GM12874 (cell line): ENCODE measurements at regions not wholly inside any gene's neighbourhood (a gene's known extent, or its start where the extent isn't known, plus 50 kb on each side); places are given as distances from the start of the nearest gene placed in this dataset.

ENCODE experiments used
- TF ChIP-seq, protein P1 (sequence below): IDR thresholded peaks from 2 replicates; pipeline ENCODE4 v1.5.1; 2011; ENCODE audit warnings: low read depth, mild to moderate bottlenecking, control low read depth, low read length, moderate library complexity; ENCODE audit not compliant: insufficient read depth

DNA sequence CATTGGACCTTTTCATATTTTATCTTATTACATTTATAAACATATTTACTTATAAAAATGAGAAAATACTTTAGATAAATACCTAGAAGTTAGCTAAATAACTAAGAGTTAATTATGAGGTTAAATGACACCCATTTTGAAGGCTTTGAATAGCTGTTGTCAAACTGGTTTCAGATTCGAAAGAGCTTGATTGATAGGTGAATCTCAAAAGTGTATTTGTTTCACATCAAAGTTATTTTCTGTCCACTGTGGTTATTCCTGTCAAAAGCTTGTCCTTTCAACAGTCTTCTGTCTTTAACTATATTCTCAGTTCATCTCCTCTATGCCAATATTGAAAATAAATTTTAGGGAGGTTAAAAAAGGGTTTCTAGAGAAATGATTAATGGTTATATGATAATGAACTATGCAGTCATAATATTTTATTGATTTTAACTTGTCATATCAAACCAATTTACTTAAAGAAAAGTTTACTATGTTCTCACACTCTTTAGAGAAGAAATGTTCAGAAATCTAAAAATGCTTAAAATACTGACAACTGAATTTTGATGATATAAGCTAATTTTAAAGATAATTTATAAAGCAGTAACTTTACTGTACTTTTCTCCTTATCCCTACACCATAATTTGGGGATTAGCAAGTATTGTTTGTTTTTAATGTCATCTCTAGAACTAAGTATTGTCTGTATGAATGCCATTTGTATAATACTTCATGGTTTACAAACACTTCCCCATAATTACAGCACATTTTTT lies 72.0 kb upstream of the FOXP2 start:
- TF ChIP-seq, protein P1, sequence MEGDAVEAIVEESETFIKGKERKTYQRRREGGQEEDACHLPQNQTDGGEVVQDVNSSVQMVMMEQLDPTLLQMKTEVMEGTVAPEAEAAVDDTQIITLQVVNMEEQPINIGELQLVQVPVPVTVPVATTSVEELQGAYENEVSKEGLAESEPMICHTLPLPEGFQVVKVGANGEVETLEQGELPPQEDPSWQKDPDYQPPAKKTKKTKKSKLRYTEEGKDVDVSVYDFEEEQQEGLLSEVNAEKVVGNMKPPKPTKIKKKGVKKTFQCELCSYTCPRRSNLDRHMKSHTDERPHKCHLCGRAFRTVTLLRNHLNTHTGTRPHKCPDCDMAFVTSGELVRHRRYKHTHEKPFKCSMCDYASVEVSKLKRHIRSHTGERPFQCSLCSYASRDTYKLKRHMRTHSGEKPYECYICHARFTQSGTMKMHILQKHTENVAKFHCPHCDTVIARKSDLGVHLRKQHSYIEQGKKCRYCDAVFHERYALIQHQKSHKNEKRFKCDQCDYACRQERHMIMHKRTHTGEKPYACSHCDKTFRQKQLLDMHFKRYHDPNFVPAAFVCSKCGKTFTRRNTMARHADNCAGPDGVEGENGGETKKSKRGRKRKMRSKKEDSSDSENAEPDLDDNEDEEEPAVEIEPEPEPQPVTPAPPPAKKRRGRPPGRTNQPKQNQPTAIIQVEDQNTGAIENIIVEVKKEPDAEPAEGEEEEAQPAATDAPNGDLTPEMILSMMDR: no peak

DNA sequence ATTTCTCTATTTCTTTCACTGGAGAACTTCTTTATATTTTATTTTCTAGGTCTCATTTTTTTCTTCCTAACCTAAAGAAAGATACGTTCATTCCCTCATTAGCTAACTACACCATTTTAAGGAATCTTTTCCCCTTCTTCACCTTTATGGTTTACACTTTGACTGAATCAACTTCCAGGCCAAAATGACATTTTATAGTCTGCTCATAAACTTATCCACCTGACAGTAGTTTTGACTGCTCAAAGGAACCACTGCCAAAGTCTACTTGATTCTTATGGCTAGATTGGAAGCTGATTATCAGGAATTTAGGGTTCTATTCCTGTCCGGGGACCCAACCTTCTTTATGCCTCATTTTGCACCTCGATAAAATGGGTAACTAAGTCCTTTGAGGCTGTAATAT lies 73.0 kb upstream of the FOXP2 start:
- TF ChIP-seq, protein P1: no peak

DNA sequence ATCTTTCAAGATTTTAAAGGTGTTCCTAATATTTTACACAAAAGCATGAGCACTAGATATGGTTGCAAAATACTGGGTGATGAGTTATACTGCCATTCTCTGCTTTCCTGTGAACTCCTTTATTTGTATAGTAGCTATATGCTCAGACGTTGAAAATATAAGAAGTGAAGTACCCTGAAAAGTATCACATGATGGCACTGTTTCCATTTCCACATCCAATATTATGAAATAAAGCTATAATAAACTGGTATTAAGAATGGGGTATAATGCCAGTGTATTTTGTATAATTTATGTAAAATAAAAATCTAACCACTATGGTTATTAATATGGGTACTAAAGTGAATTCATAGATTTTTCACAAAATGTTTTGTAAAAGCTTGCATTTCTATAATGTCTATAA lies 79.6 kb upstream of the FOXP2 start:
- TF ChIP-seq, protein P1: no peak

DNA sequence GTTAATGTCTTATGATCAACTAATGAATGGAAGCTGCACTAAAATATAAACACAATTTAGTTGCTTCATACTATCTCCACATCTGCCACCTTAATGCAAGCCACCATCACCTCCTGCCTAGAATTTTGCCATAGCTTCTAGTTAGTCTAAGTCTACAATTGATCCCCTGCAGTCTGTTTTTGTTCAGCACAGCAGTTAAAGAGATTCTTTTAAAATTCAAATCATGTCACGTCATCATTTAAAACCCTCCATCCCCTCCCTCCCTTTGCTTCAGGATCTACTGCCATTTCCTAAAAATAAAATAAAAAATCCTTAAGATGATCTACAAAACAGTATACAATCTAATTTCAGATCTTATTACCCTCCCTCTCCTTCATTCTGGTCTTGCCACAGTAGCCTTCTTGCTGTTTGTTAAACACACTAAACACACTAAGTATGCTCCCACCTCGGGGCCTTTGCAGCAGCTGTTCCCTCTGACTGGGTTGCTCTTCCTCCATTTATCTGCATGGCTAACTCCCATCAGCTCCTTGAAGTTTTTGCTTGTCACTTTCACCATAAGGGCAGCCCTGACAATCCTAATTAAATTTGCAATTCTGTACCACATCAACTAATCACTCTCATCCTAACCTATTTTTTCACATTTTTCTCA lies 97.0 kb upstream of the FOXP2 start:
- TF ChIP-seq, protein P1: no peak

DNA sequence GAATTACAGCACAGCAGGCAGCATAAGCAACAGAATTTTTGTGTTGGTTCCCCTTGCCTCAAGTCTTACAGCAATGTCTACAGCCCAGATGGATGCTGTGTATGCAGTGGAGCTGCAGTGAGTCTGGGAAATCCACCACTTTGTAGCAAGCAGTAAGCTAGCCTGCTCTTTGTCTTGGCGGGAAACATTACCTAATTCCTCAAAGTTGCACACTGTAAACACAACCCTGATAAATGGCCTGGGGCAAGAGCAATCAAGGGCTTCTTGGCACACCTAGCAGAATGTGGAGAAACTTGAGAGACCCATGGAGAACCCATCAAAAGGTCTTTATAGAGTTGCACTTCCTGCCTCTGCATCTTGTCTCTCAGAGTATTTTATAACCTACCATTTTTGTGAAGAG lies 102.0 kb upstream of the FOXP2 start:
- TF ChIP-seq, protein P1: no peak

DNA sequence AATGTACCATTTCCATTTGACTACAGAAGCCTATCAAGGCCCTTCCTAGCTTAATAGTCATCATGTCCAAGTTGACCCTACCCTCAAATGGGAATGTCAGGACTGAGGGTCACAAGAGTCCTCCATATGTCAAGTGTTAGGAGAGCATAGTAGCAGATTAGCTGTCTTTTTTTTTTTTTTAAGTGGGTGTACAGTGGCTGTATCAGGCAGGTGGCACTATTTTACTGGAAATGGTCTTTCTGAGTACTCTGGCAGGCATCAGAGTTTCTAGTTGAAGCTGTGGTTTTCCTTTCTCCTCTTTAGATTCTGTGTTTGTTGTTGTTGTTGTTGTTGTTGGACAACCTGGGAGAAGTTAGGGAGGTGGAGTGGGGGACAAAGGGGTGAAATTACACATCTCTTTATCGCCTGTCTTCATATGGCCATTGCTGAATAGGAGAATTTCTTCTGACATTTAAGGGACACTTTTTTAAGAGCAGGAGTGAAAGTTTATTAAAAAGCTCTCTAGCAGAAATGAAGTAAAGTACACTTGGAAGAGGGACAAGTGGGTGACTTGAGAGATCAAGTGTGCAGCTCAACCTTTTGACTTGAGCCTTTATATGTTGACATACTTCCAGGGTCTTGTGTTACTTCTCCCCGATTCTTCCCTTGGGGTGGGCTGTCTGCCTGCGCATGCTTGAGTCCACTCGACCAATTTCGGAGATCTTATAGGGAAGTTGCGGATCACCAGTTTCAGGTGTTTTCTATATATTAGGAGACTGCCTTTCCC lies 104.1 kb upstream of the FOXP2 start:
- TF ChIP-seq, protein P1: no peak

DNA sequence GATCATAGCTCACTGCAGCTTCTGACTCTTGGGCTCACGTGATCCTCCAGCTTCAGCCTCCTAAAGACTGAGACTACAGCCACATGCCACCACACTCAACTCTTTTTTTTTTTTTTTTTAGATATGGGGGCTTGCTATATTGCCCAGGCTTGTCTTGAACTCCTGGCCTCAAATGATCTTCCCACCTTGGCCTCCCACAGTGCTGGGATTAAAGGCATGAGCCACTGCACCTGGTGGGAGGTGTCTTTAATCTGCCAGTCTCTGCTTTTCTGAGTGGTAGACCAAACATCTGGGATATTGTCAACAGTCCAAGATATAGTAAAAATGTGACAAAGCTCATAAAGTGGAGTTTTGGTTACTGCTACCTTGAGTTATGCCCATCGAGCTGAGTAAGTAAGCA lies 104.9 kb upstream of the FOXP2 start:
- TF ChIP-seq, protein P1: no peak
